C4-2B (cell line): ENCODE measurements at regions not wholly inside any gene's neighbourhood (a gene's known extent, or its start where the extent isn't known, plus 50 kb on each side); places are given as distances from the start of the nearest gene placed in this dataset.

Experiments
- CTCF ChIP-seq: fragments of 450-650 bp; conservative IDR thresholded peaks from 2 replicates; pipeline ENCODE4 v1.5.1; 2017; ENCODE audit warnings: mild to moderate bottlenecking
- ZFX ChIP-seq: fragments of 450-650 bp; IDR thresholded peaks from 2 replicates; pipeline ENCODE4 v1.6.1; 2017

- no peak for TF ChIP-seq CTCF
- TF ChIP-seq ZFX: no peak
Measured at GRCh38 chr6:22015216-22015615, 281.6 kb downstream of the PRL start.
